ENCODE measurements at regions not wholly inside any gene's neighbourhood (a gene's known extent, or its start where the extent isn't known, plus 50 kb on each side); places are given as distances from the start of the nearest gene placed in this dataset.

GRCh38 chr13:61935710-61936109 is 520.1 kb upstream of the PCDH20 start:
- Histone ChIP-seq H3K27ac (no peak overlapping the region), H3K9me3 (no peaks in the 10 kb centered on the region), H3K36me3 (no peaks in the 10 kb centered on the region), H3K4me1 (replicated peaks) (no peaks in the 10 kb centered on the region), H3K27me3 (replicated peaks; ENCODE audit: insufficient read depth) (no peaks in the 10 kb centered on the region), H3K4me3 (no peak overlapping the region)
- WGBS: 95% methylated on average over 1 of the region's 1 CpG
- TF ChIP-seq POLR2A (IDR thresholded peaks at IDR 0.05) (no peak), POLR2AphosphoS5 (IDR thresholded peaks at IDR 0.05) (no peak), CTCF (IDR thresholded peaks at IDR 0.05) (no peak)
- intact Hi-C loops (cut with DNase I): no loop called here
- no peak for DNase-seq (ENCODE audit: low spot score)

- Histone ChIP-seq H3K9me3 (no peaks in the 10 kb centered on the region), H3K4me1 (replicated peaks) (no peaks in the 10 kb centered on the region), H3K4me3 (no peak overlapping the region), H3K27ac (no peak overlapping the region), H3K36me3 (no peaks in the 10 kb centered on the region), H3K27me3 (replicated peaks; ENCODE audit: insufficient read depth) (no peaks in the 10 kb centered on the region)
- no peak for TF ChIP-seq CTCF (IDR thresholded peaks at IDR 0.05)
- TF ChIP-seq POLR2AphosphoS5 (IDR thresholded peaks at IDR 0.05): no peak
- no peak for TF ChIP-seq POLR2A (IDR thresholded peaks at IDR 0.05)
- DNase-seq (ENCODE audit: low spot score): no peak
- WGBS: 88% methylated on average over 1 of the region's 1 CpG
- intact Hi-C loops (cut with DNase I): no loop called here
These were observed 512.0 kb upstream of the PCDH20 start for GRCh38 chr13:61927648-61928047.

- no peaks in the 10 kb centered on the region for H3K36me3 ChIP-seq
- no peak for DNase-seq (ENCODE audit: low spot score)
- no peaks in the 10 kb centered on the region for H3K4me1 ChIP-seq (replicated peaks)
- TF ChIP-seq CTCF (IDR thresholded peaks at IDR 0.05) (no peak), POLR2A (IDR thresholded peaks at IDR 0.05) (no peak), POLR2AphosphoS5 (IDR thresholded peaks at IDR 0.05) (no peak)
- no peaks in the 10 kb centered on the region for H3K9me3 ChIP-seq
- intact Hi-C loops (cut with DNase I): no loop called here
- H3K27me3 ChIP-seq (replicated peaks; ENCODE audit: insufficient read depth): no peaks in the 10 kb centered on the region
- 93% methylated on average over 2 of the region's 2 CpGs for WGBS
- H3K27ac ChIP-seq: no peak overlapping the region
- no peak overlapping the region for H3K4me3 ChIP-seq
These were observed 503.2 kb upstream of the PCDH20 start for GRCh38 chr13:61918841-61919240.

- intact Hi-C loops (cut with DNase I): no loop called here
- 84% methylated on average over 1 of the region's 1 CpG for WGBS
- TF ChIP-seq CTCF (IDR thresholded peaks at IDR 0.05) (no peak), POLR2AphosphoS5 (IDR thresholded peaks at IDR 0.05) (no peak), POLR2A (IDR thresholded peaks at IDR 0.05) (no peak)
- Histone ChIP-seq H3K27me3 (replicated peaks; ENCODE audit: insufficient read depth) (no peaks in the 10 kb centered on the region), H3K9me3 (no peaks in the 10 kb centered on the region), H3K4me3 (no peak overlapping the region), H3K36me3 (no peaks in the 10 kb centered on the region), H3K4me1 (replicated peaks) (no peaks in the 10 kb centered on the region), H3K27ac (no peak overlapping the region)
- DNase-seq (ENCODE audit: low spot score): no peak
These were observed 500.8 kb upstream of the PCDH20 start for GRCh38 chr13:61916483-61916882.

GRCh38 chr13:61913183-61913582 is 497.5 kb upstream of the PCDH20 start:
- 85% methylated on average over 1 of the region's 1 CpG for WGBS
- no peak overlapping the region for H3K4me3 ChIP-seq
- H3K4me1 ChIP-seq (replicated peaks): no peaks in the 10 kb centered on the region
- no peak overlapping the region for H3K27ac ChIP-seq
- intact Hi-C loops (cut with DNase I): no loop called here
- no peaks in the 10 kb centered on the region for H3K9me3 ChIP-seq
- DNase-seq (ENCODE audit: low spot score): no peak
- no peak for TF ChIP-seq CTCF (IDR thresholded peaks at IDR 0.05)
- no peak for TF ChIP-seq POLR2AphosphoS5 (IDR thresholded peaks at IDR 0.05)
- TF ChIP-seq POLR2A (IDR thresholded peaks at IDR 0.05): no peak
- H3K36me3 ChIP-seq: no peaks in the 10 kb centered on the region
- H3K27me3 ChIP-seq (replicated peaks; ENCODE audit: insufficient read depth): no peaks in the 10 kb centered on the region

Data from prostate gland (tissue), 2 donors.